Stimulated activated naive CD8-positive, alpha-beta T cell treated with anti-CD3 and anti-CD28 coated beads, Interleukin-15, Interleukin-2, amounts not matched to agents 100 U/mL and 50 U/mL, for 24 hours (primary cell): ENCODE measurements at regions not wholly inside any gene's neighbourhood (a gene's known extent, or its start where the extent isn't known, plus 50 kb on each side); places are given as distances from the start of the nearest gene placed in this dataset.

ENCODE experiments used
- ATAC-seq: fragments of 150-1000 bp; cut with Tn5 transposase; one replicate; pipeline ENCODE4 v1.10.0; 2021
- DNase-seq: peaks from one replicate; pipeline ENCODE4 v3.0.0; 2021

DNA sequence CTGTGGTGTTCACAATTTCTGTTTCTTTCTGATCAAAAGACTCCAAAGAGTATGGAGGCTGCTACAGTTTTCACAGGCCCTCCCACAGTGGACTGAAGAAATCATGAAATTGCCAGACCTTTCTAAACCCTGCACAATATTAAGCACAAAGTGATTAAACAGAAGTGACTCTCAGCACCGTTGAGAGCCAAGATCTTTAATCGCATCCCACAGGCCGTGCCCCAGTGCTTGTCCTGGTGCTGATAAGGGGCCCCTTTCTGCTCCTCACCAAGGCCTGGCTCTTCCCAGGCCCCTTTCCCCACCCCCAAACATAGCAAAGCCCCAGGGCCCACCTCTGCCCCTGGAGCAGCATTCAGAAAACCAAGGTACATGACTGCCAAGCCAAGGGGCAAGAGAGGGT, 57.4 kb upstream of the BMAL1 start:
- DNase-seq (no peak), ATAC-seq (no peak)

DNA sequence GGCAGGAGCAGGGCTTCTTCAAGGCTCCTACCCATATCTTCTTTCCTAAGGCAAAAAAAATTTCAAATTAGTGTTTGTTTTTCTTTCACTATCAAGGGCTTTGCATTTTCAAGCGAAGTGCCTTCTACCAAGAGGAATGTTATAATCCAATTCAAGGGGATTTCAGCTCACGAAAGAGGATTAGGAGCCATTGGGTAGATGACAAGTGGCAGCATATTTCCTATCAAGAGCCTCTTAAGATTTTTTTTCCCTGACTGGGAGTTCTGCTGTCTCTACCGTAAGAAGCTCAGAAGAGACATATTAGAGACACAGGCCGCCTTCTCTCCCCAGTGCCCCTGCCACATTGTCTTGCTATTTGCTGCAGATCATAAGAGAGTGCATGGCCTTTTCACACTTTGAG, 55.9 kb upstream of the BMAL1 start:
- ATAC-seq (no peak), DNase-seq (no peak)

DNA sequence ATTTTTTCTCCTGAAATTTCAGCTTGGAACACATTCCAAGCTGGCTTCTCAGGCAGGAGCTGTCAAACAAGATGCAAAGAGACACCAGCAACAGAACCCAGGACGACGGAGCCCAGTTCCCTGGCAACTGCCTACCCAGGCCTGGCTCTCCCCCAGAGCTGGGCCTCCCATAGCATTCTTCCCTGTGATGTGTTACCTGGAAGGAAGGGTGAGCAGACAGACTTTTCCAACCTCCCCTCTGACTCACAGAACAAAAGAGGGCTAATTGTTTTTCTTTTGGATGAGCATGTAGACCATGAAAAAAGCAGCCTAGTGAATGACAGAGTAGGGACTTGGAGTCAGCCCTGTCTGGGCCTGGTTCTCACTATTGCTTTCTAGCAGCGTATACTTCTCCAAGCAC, 55.3 kb upstream of the BMAL1 start:
- no peak for DNase-seq
- ATAC-seq = no peak

DNA sequence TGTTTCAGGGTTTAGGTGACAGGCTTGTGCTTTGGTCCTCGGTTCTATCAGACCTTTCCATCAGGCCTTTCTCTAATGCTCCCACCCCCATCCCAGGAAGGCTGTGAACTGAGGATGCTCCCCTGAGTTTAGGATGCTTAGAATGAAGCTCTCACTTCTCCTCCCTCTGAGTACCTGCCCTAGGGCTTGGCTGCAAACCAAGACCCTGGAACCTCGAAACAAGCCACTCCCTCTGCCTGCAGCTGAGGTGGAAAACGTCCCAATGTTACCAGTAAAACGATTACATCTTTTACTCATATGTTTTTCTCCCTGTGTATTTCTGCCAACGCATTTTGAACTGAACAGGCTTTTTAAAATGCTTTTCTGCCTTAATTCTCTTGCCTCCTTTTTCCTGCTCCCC, 54.5 kb upstream of the BMAL1 start:
- ATAC-seq = no peak
- DNase-seq = no peak

DNA sequence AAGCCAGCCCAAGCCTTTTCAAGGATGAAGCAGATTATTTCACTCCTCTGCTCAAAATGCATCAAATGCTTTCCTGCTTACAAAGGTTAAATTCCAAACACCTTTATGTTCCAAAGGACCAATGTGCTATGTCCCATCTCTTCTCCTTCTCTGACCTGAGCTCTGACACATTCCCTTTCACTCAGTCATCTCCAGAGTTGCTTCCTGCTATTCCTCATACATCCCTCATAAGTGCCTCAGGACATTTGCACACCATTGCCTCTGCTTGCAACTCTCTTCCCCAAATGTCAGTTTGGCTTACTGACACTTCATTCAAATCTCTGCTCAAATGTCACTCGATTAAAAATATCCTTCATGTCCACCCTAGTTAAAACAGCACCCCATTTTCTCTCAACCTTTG, 53.3 kb upstream of the BMAL1 start:
- no peak for DNase-seq
- ATAC-seq = no peak

DNA sequence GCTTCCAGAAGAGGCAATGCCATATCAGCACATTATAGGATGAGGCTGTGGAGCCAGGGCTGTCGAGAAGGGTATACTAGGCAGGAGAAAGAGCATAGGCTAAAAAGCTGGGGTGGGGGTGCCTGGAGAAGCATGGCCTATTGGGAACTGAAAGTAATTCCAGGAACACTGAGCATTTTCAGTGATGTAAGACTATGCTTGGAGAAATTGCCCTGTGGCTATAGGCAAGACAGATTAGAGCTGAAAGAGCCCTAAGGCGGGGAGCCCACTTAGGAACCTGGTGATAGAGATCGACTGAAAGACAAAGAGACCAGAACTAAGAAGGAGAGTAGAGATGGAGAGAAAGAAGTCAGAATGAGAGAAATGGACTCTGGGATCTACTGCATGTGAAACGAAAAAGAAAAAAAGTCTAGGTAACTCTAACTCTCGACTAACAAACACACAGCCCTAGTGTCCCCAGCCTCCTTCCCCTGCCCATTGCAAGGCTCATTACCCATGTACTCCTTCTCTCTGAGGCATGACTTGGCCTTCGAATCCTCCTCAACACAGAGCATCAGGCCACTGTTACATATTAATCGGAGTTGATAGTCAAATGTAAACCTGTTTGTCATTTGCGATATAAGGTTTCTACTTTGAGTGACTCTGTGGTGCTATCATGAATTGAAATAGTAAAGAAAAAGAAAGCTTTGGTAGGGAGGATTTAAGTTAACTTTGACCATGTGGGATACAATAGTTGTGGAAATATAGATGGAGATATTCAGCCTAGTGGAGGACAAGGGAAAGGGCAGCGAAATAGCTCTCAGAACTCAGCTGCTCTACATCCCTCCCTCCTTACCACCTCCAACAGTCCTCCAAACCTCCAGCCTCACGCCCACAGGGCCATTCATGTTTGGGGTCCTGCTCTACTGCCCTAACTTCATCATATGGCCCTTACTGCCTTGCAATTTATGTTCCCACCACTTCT, 52.3 kb upstream of the BMAL1 start:
- DNase-seq (no peak), ATAC-seq (no peak)

DNA sequence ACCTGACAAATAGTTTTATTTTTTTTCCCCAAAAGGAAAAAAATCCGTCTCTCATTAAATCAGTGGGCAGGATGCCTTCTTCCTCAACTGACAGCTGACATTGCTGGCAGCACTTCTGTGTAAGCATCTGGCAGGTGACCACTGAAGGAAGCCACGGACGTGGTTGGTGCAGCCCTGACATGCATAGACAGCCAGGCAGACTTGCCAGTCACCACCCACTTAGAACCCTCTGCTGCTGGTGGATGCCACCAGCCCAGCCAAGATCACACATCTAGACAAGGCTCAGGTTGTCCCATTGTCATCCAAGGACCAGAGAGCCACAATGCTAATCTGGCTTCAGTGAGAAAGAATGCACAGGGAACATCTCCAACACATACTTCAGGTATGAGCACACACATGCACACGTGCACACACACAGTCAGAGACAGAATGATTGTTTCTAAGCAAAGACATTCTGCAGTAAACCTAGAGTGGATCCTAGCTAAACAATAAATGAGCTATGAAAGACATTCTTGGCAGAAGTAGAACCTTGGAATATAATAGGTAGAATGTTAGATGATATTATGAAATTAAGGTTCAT, 49.8 kb upstream of the BMAL1 start:
- DNase-seq = no peak
- ATAC-seq = no peak
